ENCODE measurements at regions not wholly inside any gene's neighbourhood (a gene's known extent, or its start where the extent isn't known, plus 50 kb on each side); places are given as distances from the start of the nearest gene placed in this dataset.

GRCh38 chr16:65445313-65446260, 323.7 kb upstream of the CDH11 start:
- H3K27me3 Mint-ChIP-seq = no peaks in the 10 kb centered on the region
- H3K79me2 ChIP-seq (ENCODE audit: control insufficient read depth, insufficient read depth, low read length) = no peaks in the 10 kb centered on the region
- no peak for ATAC-seq (ENCODE audit: low read depth)
- WGBS (ENCODE audit: insufficient coverage) = 100% methylated on average over 1 of the region's 1 CpG
- no peaks in the 10 kb centered on the region for H3K4me1 Mint-ChIP-seq
- no peak overlapping the region for H3K27ac ChIP-seq (ENCODE audit: low read length in 2 of 2)
- H3K4me3 Mint-ChIP-seq = no peak overlapping the region
- peaks cover 4% of the 10 kb centered on the region for H3K9me3 Mint-ChIP-seq (ENCODE audit: insufficient read depth)
- H3K4me3 ChIP-seq (ENCODE audit: control extremely low read depth in 1 of 5, extremely low read depth in 1 of 5, insufficient read depth in 1 of 5, low read depth in 2 of 5, low read length in 4 of 5) = no peak overlapping the region
- H2AFZ ChIP-seq (ENCODE audit: insufficient read depth, low read depth, low read length, poor library complexity, severe bottlenecking) = no peak overlapping the region
- POLR2A ChIA-PET = no interaction called here
- intact Hi-C loops (cut with micrococcal nuclease) = no loop called here
- H3K4me1 ChIP-seq (ENCODE audit: control insufficient read depth in 2 of 2, insufficient read depth in 2 of 2, low read length in 2 of 2) = no peaks in the 10 kb centered on the region
- no peak overlapping the region for H3K27ac Mint-ChIP-seq
- CTCF ChIA-PET = no interaction called here
- H4K20me1 ChIP-seq (ENCODE audit: control insufficient read depth, insufficient read depth, low read length, poor library complexity, severe bottlenecking) = no peaks in the 10 kb centered on the region
- H3K9me3 ChIP-seq (ENCODE audit: control extremely low read depth in 1 of 3, control insufficient read depth in 2 of 3, insufficient read depth in 1 of 3, low read length in 2 of 3) = peaks cover 0 to 6% (median 0%) of the 10 kb centered on the region in 3 donors
- H3K27me3 ChIP-seq (replicated peaks in 1 of 4; ENCODE audit: control extremely low read depth in 1 of 4, control insufficient read depth in 3 of 4, insufficient read depth in 4 of 4, low read length in 3 of 4) = no peaks in the 10 kb centered on the region
- no peak for DNase-seq
- H3K36me3 ChIP-seq (replicated peaks in 1 of 2; ENCODE audit: control extremely low read depth in 1 of 2, control insufficient read depth in 1 of 2, extremely low read depth in 1 of 2, insufficient read depth in 2 of 2, low read length in 1 of 2) = no peaks in the 10 kb centered on the region
- TF ChIP-seq, protein P1, sequence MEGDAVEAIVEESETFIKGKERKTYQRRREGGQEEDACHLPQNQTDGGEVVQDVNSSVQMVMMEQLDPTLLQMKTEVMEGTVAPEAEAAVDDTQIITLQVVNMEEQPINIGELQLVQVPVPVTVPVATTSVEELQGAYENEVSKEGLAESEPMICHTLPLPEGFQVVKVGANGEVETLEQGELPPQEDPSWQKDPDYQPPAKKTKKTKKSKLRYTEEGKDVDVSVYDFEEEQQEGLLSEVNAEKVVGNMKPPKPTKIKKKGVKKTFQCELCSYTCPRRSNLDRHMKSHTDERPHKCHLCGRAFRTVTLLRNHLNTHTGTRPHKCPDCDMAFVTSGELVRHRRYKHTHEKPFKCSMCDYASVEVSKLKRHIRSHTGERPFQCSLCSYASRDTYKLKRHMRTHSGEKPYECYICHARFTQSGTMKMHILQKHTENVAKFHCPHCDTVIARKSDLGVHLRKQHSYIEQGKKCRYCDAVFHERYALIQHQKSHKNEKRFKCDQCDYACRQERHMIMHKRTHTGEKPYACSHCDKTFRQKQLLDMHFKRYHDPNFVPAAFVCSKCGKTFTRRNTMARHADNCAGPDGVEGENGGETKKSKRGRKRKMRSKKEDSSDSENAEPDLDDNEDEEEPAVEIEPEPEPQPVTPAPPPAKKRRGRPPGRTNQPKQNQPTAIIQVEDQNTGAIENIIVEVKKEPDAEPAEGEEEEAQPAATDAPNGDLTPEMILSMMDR (IDR thresholded peaks at IDR 0.05) = no peak
- no peak for TF ChIP-seq EZH2 (IDR thresholded peaks at IDR 0.05; ENCODE audit: borderline replicate concordance, insufficient read depth, low read depth, low read length, poor library complexity, severe bottlenecking)
- H3K9ac ChIP-seq (ENCODE audit: low read length) = no peak overlapping the region
- no peak overlapping the region for H3K4me2 ChIP-seq (replicated peaks; ENCODE audit: low read depth, low read length, poor library complexity, severe bottlenecking)

DNA sequence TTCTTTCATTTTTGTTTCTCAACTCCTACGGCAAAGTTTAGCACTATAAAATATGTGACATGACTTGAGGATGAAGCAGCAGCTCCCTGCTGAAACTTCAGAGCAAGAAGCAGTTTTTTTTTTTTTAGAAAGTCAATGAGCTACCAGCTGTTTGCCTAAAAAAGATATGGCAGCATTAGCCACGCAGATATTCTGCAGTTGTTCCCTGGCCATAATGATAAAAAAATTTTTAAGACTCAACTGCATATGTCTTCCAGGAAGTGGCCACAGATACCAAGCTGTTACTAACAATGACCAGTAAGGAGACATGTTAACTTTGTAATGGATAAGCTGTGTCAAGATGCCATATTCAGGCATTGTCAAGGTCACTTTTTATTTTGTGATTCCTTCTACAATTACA, 319.6 kb upstream of the CDH11 start:
- intact Hi-C loops (cut with micrococcal nuclease) = no loop called here
- Histone ChIP-seq H3K9me3 (ENCODE audit: control extremely low read depth in 1 of 3, control insufficient read depth in 2 of 3, insufficient read depth in 1 of 3, low read length in 2 of 3) (no peaks in the 10 kb centered on the region), H3K27me3 (replicated peaks in 1 of 4; ENCODE audit: control extremely low read depth in 1 of 4, control insufficient read depth in 3 of 4, insufficient read depth in 4 of 4, low read length in 3 of 4) (no peaks in the 10 kb centered on the region), H3K79me2 (ENCODE audit: control insufficient read depth, insufficient read depth, low read length) (no peaks in the 10 kb centered on the region), H3K4me1 (ENCODE audit: control insufficient read depth in 2 of 2, insufficient read depth in 2 of 2, low read length in 2 of 2) (no peaks in the 10 kb centered on the region), H3K27ac (ENCODE audit: low read length in 2 of 2) (no peak overlapping the region), H3K4me3 (ENCODE audit: control extremely low read depth in 1 of 5, extremely low read depth in 1 of 5, insufficient read depth in 1 of 5, low read depth in 2 of 5, low read length in 4 of 5) (no peak overlapping the region), H2AFZ (ENCODE audit: insufficient read depth, low read depth, low read length, poor library complexity, severe bottlenecking) (no peak overlapping the region), H4K20me1 (ENCODE audit: control insufficient read depth, insufficient read depth, low read length, poor library complexity, severe bottlenecking) (no peaks in the 10 kb centered on the region), H3K4me2 (replicated peaks; ENCODE audit: low read depth, low read length, poor library complexity, severe bottlenecking) (no peak overlapping the region), H3K36me3 (replicated peaks in 1 of 2; ENCODE audit: control extremely low read depth in 1 of 2, control insufficient read depth in 1 of 2, extremely low read depth in 1 of 2, insufficient read depth in 2 of 2, low read length in 1 of 2) (no peaks in the 10 kb centered on the region), H3K9ac (ENCODE audit: low read length) (no peak overlapping the region)
- no peak for ATAC-seq (ENCODE audit: low read depth)
- Mint-ChIP-seq H3K4me1 (no peaks in the 10 kb centered on the region), H3K27me3 (no peaks in the 10 kb centered on the region), H3K9me3 (ENCODE audit: insufficient read depth) (peaks cover 2% of the 10 kb centered on the region), H3K4me3 (no peak overlapping the region), H3K27ac (no peak overlapping the region)
- no peak for TF ChIP-seq EZH2 (IDR thresholded peaks at IDR 0.05; ENCODE audit: borderline replicate concordance, insufficient read depth, low read depth, low read length, poor library complexity, severe bottlenecking)
- TF ChIP-seq, protein P1 (IDR thresholded peaks at IDR 0.05) = no peak
- POLR2A ChIA-PET = no interaction called here
- no peak for DNase-seq
- 92% methylated on average over 2 of the region's 2 CpGs for WGBS (ENCODE audit: insufficient coverage)
- CTCF ChIA-PET = no interaction called here
